Sigmoid colon (tissue), 6 donors: ENCODE measurements at regions not wholly inside any gene's neighbourhood (a gene's known extent, or its start where the extent isn't known, plus 50 kb on each side); places are given as distances from the start of the nearest gene placed in this dataset.
A peak's percentile ranks its signal among the peaks of the same experiment; 100 is the strongest.

ENCODE experiments used
- DNase-seq: peaks from one replicate; pipeline ENCODE4 v3.0.0-alpha.2; 2019
- H3K27ac ChIP-seq, 4 donors: fragments of 200-600 bp; sonication (generic); one replicate each; pipeline ENCODE4 v1.5.1; 2016 to 2019; ENCODE audit warnings: mild to moderate bottlenecking in 1 of 4
- H3K27me3 ChIP-seq, 3 donors: fragments of 200-600 bp; sonication (generic); one replicate each; pipeline ENCODE4 v1.5.1; 2019; ENCODE audit warnings: mild to moderate bottlenecking in 1 of 3
- H3K36me3 ChIP-seq, 4 donors: fragments of 200-600 bp; sonication (generic); one replicate each; pipeline ENCODE4 v1.5.1; 2016 to 2019
- H3K4me1 ChIP-seq, 4 donors: fragments of 200-600 bp; sonication (generic); one replicate each; pipeline ENCODE4 v1.5.1; 2017 to 2019
- H3K4me3 ChIP-seq, 4 donors: fragments of 200-600 bp; sonication (generic); one replicate each; pipeline ENCODE4 v1.5.1; 2017 to 2019; ENCODE audit warnings: mild to moderate bottlenecking in 2 of 4, moderate library complexity in 1 of 4
- H3K9me3 ChIP-seq, 4 donors: fragments of 200-600 bp in 3 of 4; sonication (generic) in 3 of 4; one replicate each; pipeline versions ENCODE4 v1.5.1 to v1.6.1; 2013 to 2019
- EP300 ChIP-seq, 4 donors: sonication (generic); formaldehyde crosslinking; IDR thresholded peaks; one replicate each; pipeline ENCODE4 v1.6.1; 2017; ENCODE audit warnings: antibody characterized with exemption in 4 of 4
- POLR2A ChIP-seq, 2 donors: fragments of 450-650 bp; IDR thresholded peaks; one replicate each; pipeline ENCODE4 v1.6.1; 2016; ENCODE audit warnings: antibody characterized with exemption in 2 of 2, mild to moderate bottlenecking in 2 of 2, moderate library complexity in 2 of 2
- POLR2AphosphoS5 ChIP-seq, 4 donors: sonication (generic); formaldehyde crosslinking; IDR thresholded peaks; one replicate each; pipeline ENCODE4 v1.6.1; 2017; ENCODE audit warnings: antibody characterized with exemption in 4 of 4
- WGBS, 2 donors: extraction: QIAGEN DNeasy Blood & Tissue Kit; methylation state at CpG; one replicate each; pipeline ENCODE4 v1.1.7; 2013; 5-methylcytosine and 5-hydroxymethylcytosine counted together
- intact Hi-C: fragments of 100-400 bp; cut with DNase I; formaldehyde crosslinking; loops from one replicate; pipeline ENCODE4 v1.15.1; 2023
- TF ChIP-seq, protein P1 (sequence below), 4 experiments: fragments of 450-650 bp in 3 of 4; fragments of 200-600 bp in 1 of 4; IDR thresholded peaks; one replicate each; pipeline ENCODE4 v1.5.1; 2016 to 2019; ENCODE audit warnings: antibody characterized with exemption in 4 of 4, mild to moderate bottlenecking in 3 of 4, moderate library complexity in 2 of 4
- donor health status: healthy with polysubstance abuse.
- donor health status: healthy.

DNA sequence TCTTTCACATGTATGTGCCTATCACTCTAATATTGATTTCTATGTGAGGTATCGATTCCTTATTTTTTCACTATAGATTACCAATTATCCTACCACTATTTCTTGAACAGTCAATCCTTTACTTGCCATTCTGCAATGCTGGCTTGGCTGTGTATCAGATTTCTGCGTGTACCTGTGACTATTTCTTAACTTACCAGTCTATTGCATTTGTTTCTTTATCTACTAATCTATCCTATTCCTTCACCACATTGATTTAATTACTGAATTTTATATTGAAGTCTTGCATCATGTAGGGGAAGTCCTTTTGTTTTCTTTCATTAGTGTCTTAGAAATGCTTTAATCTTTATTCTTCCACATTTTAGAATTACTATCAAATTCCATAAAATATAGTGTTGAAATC, 684.8 kb downstream of the LRRC70 start:
- H3K36me3 ChIP-seq = no peaks in the 10 kb centered on the region
- 90 to 92% methylated on average over 2 of the region's 2 CpGs for WGBS, 2 donors
- no peaks in the 10 kb centered on the region for H3K9me3 ChIP-seq
- no peaks in the 10 kb centered on the region for H3K4me1 ChIP-seq
- H3K27me3 ChIP-seq = no peaks in the 10 kb centered on the region
- H3K4me3 ChIP-seq = no peak overlapping the region
- DNase-seq = no peak
- H3K27ac ChIP-seq = no peak overlapping the region
- TF ChIP-seq POLR2AphosphoS5 (IDR thresholded peaks at IDR 0.05) (no peak), EP300 (IDR thresholded peaks at IDR 0.05) (no peak), POLR2A (IDR thresholded peaks at IDR 0.05) (no peak)
- TF ChIP-seq, protein P1, sequence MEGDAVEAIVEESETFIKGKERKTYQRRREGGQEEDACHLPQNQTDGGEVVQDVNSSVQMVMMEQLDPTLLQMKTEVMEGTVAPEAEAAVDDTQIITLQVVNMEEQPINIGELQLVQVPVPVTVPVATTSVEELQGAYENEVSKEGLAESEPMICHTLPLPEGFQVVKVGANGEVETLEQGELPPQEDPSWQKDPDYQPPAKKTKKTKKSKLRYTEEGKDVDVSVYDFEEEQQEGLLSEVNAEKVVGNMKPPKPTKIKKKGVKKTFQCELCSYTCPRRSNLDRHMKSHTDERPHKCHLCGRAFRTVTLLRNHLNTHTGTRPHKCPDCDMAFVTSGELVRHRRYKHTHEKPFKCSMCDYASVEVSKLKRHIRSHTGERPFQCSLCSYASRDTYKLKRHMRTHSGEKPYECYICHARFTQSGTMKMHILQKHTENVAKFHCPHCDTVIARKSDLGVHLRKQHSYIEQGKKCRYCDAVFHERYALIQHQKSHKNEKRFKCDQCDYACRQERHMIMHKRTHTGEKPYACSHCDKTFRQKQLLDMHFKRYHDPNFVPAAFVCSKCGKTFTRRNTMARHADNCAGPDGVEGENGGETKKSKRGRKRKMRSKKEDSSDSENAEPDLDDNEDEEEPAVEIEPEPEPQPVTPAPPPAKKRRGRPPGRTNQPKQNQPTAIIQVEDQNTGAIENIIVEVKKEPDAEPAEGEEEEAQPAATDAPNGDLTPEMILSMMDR (IDR thresholded peaks at IDR 0.05) = no peak
- intact Hi-C loops = no loop called here

DNA sequence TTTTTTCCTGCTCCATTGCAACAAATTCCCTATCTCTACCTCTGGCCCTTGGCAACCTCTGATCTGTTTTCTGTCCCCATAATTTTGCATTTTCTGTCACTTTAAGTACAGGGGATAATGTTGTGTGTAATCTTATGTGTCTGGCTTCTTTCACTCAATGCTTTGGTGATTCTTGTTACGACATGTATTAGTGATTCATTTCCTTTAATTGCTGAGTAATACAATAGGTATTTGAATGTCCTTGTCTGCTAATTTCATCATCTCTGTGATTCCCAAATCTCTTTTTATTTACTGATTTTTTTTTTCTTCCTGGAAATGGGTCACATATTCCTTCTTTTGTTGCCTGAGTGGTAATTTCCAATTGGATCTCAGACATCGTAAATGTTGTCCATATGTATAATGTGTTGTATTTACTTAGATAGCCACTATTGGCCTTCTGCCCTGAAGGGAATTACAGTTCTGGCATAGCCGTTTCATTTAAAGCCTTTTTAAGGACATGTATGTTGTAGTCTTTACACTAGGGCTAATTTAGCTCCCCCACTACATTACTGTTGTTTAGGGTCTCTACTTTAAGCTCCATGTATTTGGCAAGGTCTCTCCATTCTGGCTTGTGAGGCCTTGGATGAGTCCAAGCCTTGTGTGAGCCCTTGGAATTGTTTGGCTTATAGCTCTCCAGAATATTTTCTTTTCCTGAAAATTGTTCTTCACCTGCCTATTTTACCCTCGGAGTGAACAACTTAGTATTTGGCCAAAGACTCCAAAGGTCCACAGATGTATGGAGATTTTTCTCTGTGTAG, 683.8 kb downstream of the LRRC70 start:
- H3K4me1 ChIP-seq = no peaks in the 10 kb centered on the region
- H3K4me3 ChIP-seq = no peak overlapping the region
- H3K27ac ChIP-seq = no peak overlapping the region
- intact Hi-C loops = no loop called here
- H3K36me3 ChIP-seq = no peaks in the 10 kb centered on the region
- H3K27me3 ChIP-seq = no peaks in the 10 kb centered on the region
- 43 to 51% methylated on average over 4 of the region's 4 CpGs for WGBS, 2 donors
- no peak for DNase-seq
- H3K9me3 ChIP-seq = no peaks in the 10 kb centered on the region
- TF ChIP-seq POLR2A (IDR thresholded peaks at IDR 0.05) (no peak), POLR2AphosphoS5 (IDR thresholded peaks at IDR 0.05) (peak in 1 of 4 donors; percentile 21)
- TF ChIP-seq, protein P1 (IDR thresholded peaks at IDR 0.05) = no peak

DNA sequence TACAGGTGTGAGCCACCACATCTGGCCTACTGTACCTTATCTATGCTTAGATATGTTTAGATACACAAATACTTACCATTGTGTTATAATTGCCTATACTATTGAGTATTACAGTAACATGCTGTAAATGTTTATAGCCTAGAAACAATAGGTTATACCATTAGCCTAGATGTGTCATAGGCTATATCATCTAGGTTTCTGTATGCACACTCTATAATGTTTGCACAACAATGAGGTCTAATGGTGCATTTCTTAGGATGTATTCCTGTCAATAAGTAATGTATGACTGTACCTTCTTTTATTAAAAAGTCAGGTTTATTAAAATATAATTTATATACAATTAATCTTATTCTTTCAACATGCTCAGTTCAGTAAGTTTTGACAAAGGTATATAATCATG, 683.1 kb downstream of the LRRC70 start:
- H3K36me3 ChIP-seq = no peaks in the 10 kb centered on the region
- TF ChIP-seq, protein P1 (IDR thresholded peaks at IDR 0.05) = no peak
- TF ChIP-seq POLR2A (IDR thresholded peaks at IDR 0.05) (no peak), POLR2AphosphoS5 (IDR thresholded peaks at IDR 0.05) (no peak), EP300 (IDR thresholded peaks at IDR 0.05) (no peak)
- H3K9me3 ChIP-seq = no peaks in the 10 kb centered on the region
- H3K4me3 ChIP-seq = no peak overlapping the region
- no peaks in the 10 kb centered on the region for H3K4me1 ChIP-seq
- no peaks in the 10 kb centered on the region for H3K27me3 ChIP-seq
- DNase-seq = no peak
- intact Hi-C loops = no loop called here
- no peak overlapping the region for H3K27ac ChIP-seq

DNA sequence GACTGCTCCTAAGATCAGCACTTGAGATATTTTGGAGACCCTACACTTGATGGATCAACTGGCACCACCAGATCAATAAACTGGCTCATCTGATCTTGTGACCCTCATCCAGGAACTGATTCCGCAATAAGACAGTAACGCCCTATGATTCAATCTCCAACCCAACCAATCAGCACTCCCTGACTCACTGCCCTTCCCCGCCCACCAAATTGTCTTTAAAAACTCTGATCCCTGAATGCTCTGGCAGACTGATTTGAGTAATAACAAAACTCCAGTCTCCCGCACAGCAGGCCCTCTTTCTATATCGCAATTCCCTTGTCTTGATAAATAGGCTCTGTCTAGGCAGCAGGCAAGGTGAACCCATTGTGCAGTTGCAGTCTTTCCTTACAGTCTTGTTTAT, 677.0 kb downstream of the LRRC70 start:
- Histone ChIP-seq H3K4me1 (no peaks in the 10 kb centered on the region), H3K4me3 (no peak overlapping the region), H3K27ac (no peak overlapping the region), H3K9me3 (no peaks in the 10 kb centered on the region), H3K36me3 (no peaks in the 10 kb centered on the region), H3K27me3 (no peaks in the 10 kb centered on the region)
- intact Hi-C loops = no loop called here
- no peak for DNase-seq
- WGBS, 2 donors = 89 to 94% methylated on average over 5 of the region's 5 CpGs
- TF ChIP-seq, protein P1 (IDR thresholded peaks at IDR 0.05) = no peak
- no peak for TF ChIP-seq EP300 (IDR thresholded peaks at IDR 0.05)
- TF ChIP-seq POLR2A (IDR thresholded peaks at IDR 0.05) = no peak
- TF ChIP-seq POLR2AphosphoS5 (IDR thresholded peaks at IDR 0.05) = no peak

DNA sequence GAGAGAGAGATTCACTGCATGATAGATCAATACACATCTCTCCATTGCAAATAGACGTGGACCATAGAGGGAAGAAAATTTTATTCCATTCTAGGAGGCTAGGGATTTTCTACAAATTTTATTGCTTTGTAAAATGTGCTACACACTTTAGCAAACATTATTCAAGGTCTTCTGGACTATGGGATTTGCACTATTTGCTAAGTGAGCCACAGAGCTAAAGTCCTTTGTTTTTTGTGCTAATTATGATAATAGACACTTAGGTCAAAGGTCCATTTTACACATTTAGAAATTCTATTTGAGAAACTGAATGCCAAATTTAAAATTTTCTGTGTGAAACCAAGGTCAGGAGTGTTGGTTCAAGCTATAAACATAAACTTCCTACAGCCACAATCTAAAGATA, 672.3 kb downstream of the LRRC70 start:
- Histone ChIP-seq H3K27me3 (no peaks in the 10 kb centered on the region), H3K27ac (no peak overlapping the region), H3K36me3 (no peaks in the 10 kb centered on the region), H3K9me3 (no peaks in the 10 kb centered on the region), H3K4me1 (no peaks in the 10 kb centered on the region), H3K4me3 (no peak overlapping the region)
- DNase-seq = no peak
- intact Hi-C loops = no loop called here
- TF ChIP-seq, protein P1 (IDR thresholded peaks at IDR 0.05) = no peak
- 8 to 51% methylated on average over 1 of the region's 1 CpG for WGBS, 2 donors
